Endothelial cell of umbilical vein (primary cell): ENCODE measurements at regions not wholly inside any gene's neighbourhood (a gene's known extent, or its start where the extent isn't known, plus 50 kb on each side); places are given as distances from the start of the nearest gene placed in this dataset.

Experiments used
- BruUV-seq: library from RNA; stranded (reverse); fragments of 400-500 nt; replicated peaks from 2 replicates; lab custom pipeline; 2021; lab: Mats Ljungman, UMichigan
- CTCF ChIA-PET: fragments of 300-600, 350-600 bp; sonication (Branson Sonifier 250); formaldehyde crosslinking; loops from one replicate; lab custom pipeline; 2021; ENCODE audit warnings: antibody characterized with exemption, inconsistent platforms; lab: Charles Lee
- POLR2A ChIA-PET: fragments of 300-600, 350-600 bp; sonication (Branson Sonifier 250); formaldehyde crosslinking; loops from one replicate; lab custom pipeline; 2021; ENCODE audit warnings: antibody characterized with exemption, inconsistent platforms; lab: Charles Lee
- DNase-seq: peaks from one replicate; pipeline ENCODE4 v3.0.0-alpha.2; 2011; ENCODE audit warnings: low read depth, low spot score
- FAIRE-seq: peaks from 2 replicates; lab custom pipeline; 2011; peaks lifted over from hg19 to GRCh38; lab: Jason Lieb, UNC
- H2AFZ ChIP-seq: 2 replicates; pipeline ENCODE4 v1.6.0; 2012; ENCODE audit warnings: low read depth, low read length, control low read depth, inconsistent platforms
- H3K27ac ChIP-seq: 2 replicates; pipeline ENCODE4 v1.5.1; 2011; ENCODE audit warnings: low read depth, mild to moderate bottlenecking, control low read depth, low read length, moderate library complexity; ENCODE audit not compliant: insufficient read depth
- H3K27me3 ChIP-seq, 2 experiments: 2 replicates each; pipeline versions ENCODE4 v1.6.0 to v1.6.1; 2011; ENCODE audit warnings: low read length in 2 of 2, mixed read lengths in 1 of 2; ENCODE audit not compliant: control insufficient read depth in 2 of 2, insufficient read depth in 2 of 2
- H3K36me3 ChIP-seq, 2 experiments: 2 replicates in 1 of 2; 3 replicates in 1 of 2; pipeline ENCODE4 v1.5.1; 2011; ENCODE audit warnings: low read length in 2 of 2, mild to moderate bottlenecking in 1 of 2, moderate library complexity in 1 of 2; ENCODE audit not compliant: control insufficient read depth in 2 of 2, insufficient read depth in 2 of 2; ENCODE audit errors: extremely low read depth in 1 of 2
- H3K4me1 ChIP-seq: 3 replicates; pipeline ENCODE4 v1.5.1; 2011; ENCODE audit warnings: mild to moderate bottlenecking, low read length; ENCODE audit not compliant: control insufficient read depth, insufficient read depth; ENCODE audit errors: extremely low read depth
- H3K4me2 ChIP-seq: 2 replicates; pipeline ENCODE4 v1.6.1; 2011; ENCODE audit warnings: low read length, control low read depth, mixed read lengths; ENCODE audit not compliant: insufficient read depth
- H3K4me3 ChIP-seq, 3 experiments: fragments of 200-600 bp in 1 of 3; sonication (generic), shearing (Covaris generic) in 1 of 3; replicated peaks in 1 of 3; 2 replicates each; pipeline ENCODE4 v1.5.1; 2011 to 2016; ENCODE audit warnings: control low read depth in 3 of 3, low read length in 3 of 3, mild to moderate bottlenecking in 2 of 3, inconsistent platforms in 1 of 3, low read depth in 1 of 3, moderate library complexity in 1 of 3; ENCODE audit not compliant: insufficient read depth in 1 of 3
- H3K79me2 ChIP-seq: 2 replicates; pipeline ENCODE4 v1.6.0; 2012; ENCODE audit warnings: low read length, inconsistent platforms; ENCODE audit not compliant: control insufficient read depth, insufficient read depth
- H3K9ac ChIP-seq: replicated peaks from 2 replicates; pipeline ENCODE3; 2011; ENCODE audit warnings: low read length, control low read depth; ENCODE audit not compliant: insufficient read depth; ENCODE audit errors: extremely low read depth
- H3K9me1 ChIP-seq: replicated peaks from 3 replicates; pipeline ENCODE4 v1.6.0; 2011; ENCODE audit warnings: mild to moderate bottlenecking, low read length; ENCODE audit not compliant: control insufficient read depth, insufficient read depth; ENCODE audit errors: extremely low read depth
- H3K9me3 ChIP-seq: replicated peaks from 2 replicates; pipeline ENCODE4 v1.5.1; 2012; ENCODE audit warnings: low read length, inconsistent platforms; ENCODE audit not compliant: control insufficient read depth, insufficient read depth
- H4K20me1 ChIP-seq: replicated peaks from 2 replicates; pipeline ENCODE3; 2011; ENCODE audit warnings: mild to moderate bottlenecking, low read length; ENCODE audit not compliant: control insufficient read depth, insufficient read depth; ENCODE audit errors: extremely low read depth
- CTCF ChIP-seq, 2 donors: IDR thresholded peaks; 1 replicate in 1 of 2; 2 replicates in 1 of 2; pipeline ENCODE4 v1.5.1; 2011; ENCODE audit warnings: low read length in 2 of 2, mild to moderate bottlenecking in 2 of 2, moderate library complexity in 2 of 2, control low read depth in 1 of 2, inconsistent platforms in 1 of 2, low read depth in 1 of 2; ENCODE audit not compliant: insufficient read depth in 1 of 2; ENCODE audit errors: extremely low read depth in 1 of 2
- EZH2 ChIP-seq: IDR thresholded peaks from 2 replicates; pipeline ENCODE4 v1.6.1; 2012; ENCODE audit warnings: borderline replicate concordance, low read depth, mild to moderate bottlenecking, moderate library complexity, low read length, inconsistent platforms; ENCODE audit not compliant: severe bottlenecking
- FOS ChIP-seq: IDR thresholded peaks from 2 replicates; pipeline ENCODE4 v1.6.1; 2011; ENCODE audit warnings: mild to moderate bottlenecking, low read length, moderate library complexity, borderline replicate concordance; ENCODE audit not compliant: insufficient read depth
- GATA2 ChIP-seq: IDR thresholded peaks from 2 replicates; pipeline ENCODE4 v1.7.0; 2011; ENCODE audit warnings: low read depth, mild to moderate bottlenecking, moderate library complexity, mixed read lengths, low read length; ENCODE audit not compliant: insufficient read length, insufficient read depth
- JUN ChIP-seq: IDR thresholded peaks from 2 replicates; pipeline ENCODE4 v1.6.1; 2011; ENCODE audit warnings: borderline replicate concordance, low read depth; ENCODE audit not compliant: insufficient read length, insufficient read depth
- MAX ChIP-seq: IDR thresholded peaks from 2 replicates; pipeline ENCODE4 v1.6.1; 2011; ENCODE audit not compliant: insufficient read depth, insufficient read length
- MYC ChIP-seq: IDR thresholded peaks from one replicate; pipeline ENCODE4 v1.6.1; 2011; ENCODE audit warnings: mild to moderate bottlenecking, low read depth, low read length
- POLR2A ChIP-seq: IDR thresholded peaks from 2 replicates; pipeline ENCODE4 v1.6.1; 2012; ENCODE audit warnings: low read depth, mild to moderate bottlenecking, control low read depth, low read length
- POLR2AphosphoS5 ChIP-seq: IDR thresholded peaks from 2 replicates; pipeline ENCODE4 v1.6.1; 2012; ENCODE audit warnings: low read depth, mild to moderate bottlenecking, control low read depth, low read length, moderate library complexity; ENCODE audit not compliant: insufficient read depth
- dilution Hi-C: fragments of 300-500 bp; cut with MboI; formaldehyde crosslinking; loops from one replicate; pipeline ENCODE4 v1.15.0; 2019; ENCODE audit warnings: low sequenced_read_pairs; ENCODE audit not compliant: extremely low pct_ligation_motif_present
- intact Hi-C: fragments of 100-400 bp; cut with micrococcal nuclease; formaldehyde crosslinking; loops from one replicate; pipeline ENCODE4 v1.10.0; 2022

GRCh38 chr2:234695981-234696380 lies 199.1 kb upstream of the ARL4C start:
- Histone ChIP-seq H3K4me2 (no peak overlapping the region), H3K9ac (no peak overlapping the region), H3K9me3 (peaks cover 1% of the 10 kb centered on the region), H3K4me1 (peaks cover 19% of the 10 kb centered on the region), H3K27me3 (no peaks in the 10 kb centered on the region), H3K79me2 (no peaks in the 10 kb centered on the region), H3K9me1 (no peaks in the 10 kb centered on the region), H4K20me1 (no peaks in the 10 kb centered on the region), H2AFZ (no peak overlapping the region), H3K4me3 (no peak overlapping the region), H3K36me3 (no peaks in the 10 kb centered on the region), H3K27ac (no peak overlapping the region)
- FAIRE-seq (no peak), DNase-seq (no peak)
- dilution Hi-C loops: no loop called here
- intact Hi-C loops: loop anchor here (2.0 kb wide), 1 partner anchor 255 kb away; no protein-coding TSS in a partner anchor
- CTCF ChIA-PET: no interaction called here
- POLR2A ChIA-PET: no interaction called here
- TF ChIP-seq POLR2AphosphoS5: no peak
- TF ChIP-seq EZH2: no peak
- TF ChIP-seq POLR2A: no peak
- TF ChIP-seq MYC: no peak
- TF ChIP-seq JUN: no peak
- no peak for TF ChIP-seq FOS
- no peak for TF ChIP-seq GATA2
- no peak for TF ChIP-seq CTCF (IDR thresholded peaks at IDR 0.05; ENCODE audit: extremely low read depth in 1 of 2, insufficient read depth in 1 of 2, low read depth in 1 of 2, low read length in 2 of 2)
- no peak for TF ChIP-seq MAX
- BruUV-seq: no TSS peak
